Immature natural killer cell (primary cell): ENCODE measurements at regions not wholly inside any gene's neighbourhood (a gene's known extent, or its start where the extent isn't known, plus 50 kb on each side); places are given as distances from the start of the nearest gene placed in this dataset.

ENCODE experiments used
- DNase-seq, 3 donors: peaks; one replicate each; pipeline ENCODE4 v3.0.0; 2022; ENCODE audit warnings: mixed read lengths in 1 of 3
- H3K27ac Mint-ChIP-seq, 6 donors: one replicate each; pipeline ENCODE4 v1.8.0; 2020; ENCODE audit warnings: mixed read lengths in 6 of 6, mild to moderate bottlenecking in 5 of 6, inconsistent platforms in 4 of 6, moderate library complexity in 3 of 6
- H3K27me3 Mint-ChIP-seq, 3 donors: one replicate each; pipeline ENCODE4 v1.8.0; 2020 to 2021; ENCODE audit warnings: low read depth in 3 of 3, mild to moderate bottlenecking in 3 of 3, mixed read lengths in 3 of 3, moderate library complexity in 3 of 3, inconsistent platforms in 1 of 3
- H3K36me3 Mint-ChIP-seq, 3 donors: one replicate each; pipeline ENCODE4 v1.8.0; 2020; ENCODE audit warnings: mixed read lengths in 3 of 3, inconsistent platforms in 2 of 3, mild to moderate bottlenecking in 2 of 3
- H3K4me1 Mint-ChIP-seq, 2 donors: one replicate each; pipeline ENCODE4 v1.8.0; 2020; ENCODE audit warnings: inconsistent platforms in 2 of 2, mild to moderate bottlenecking in 2 of 2, mixed read lengths in 2 of 2, moderate library complexity in 1 of 2
- H3K4me3 Mint-ChIP-seq, 5 donors: one replicate each; pipeline ENCODE4 v1.8.0; 2020; ENCODE audit warnings: mild to moderate bottlenecking in 5 of 5, mixed read lengths in 5 of 5, inconsistent platforms in 3 of 5, moderate library complexity in 3 of 5
- H3K9me3 Mint-ChIP-seq, 6 donors: one replicate each; pipeline ENCODE4 v1.8.0; 2020; ENCODE audit warnings: mild to moderate bottlenecking in 6 of 6, mixed read lengths in 6 of 6, inconsistent platforms in 4 of 6, moderate library complexity in 3 of 6

DNA sequence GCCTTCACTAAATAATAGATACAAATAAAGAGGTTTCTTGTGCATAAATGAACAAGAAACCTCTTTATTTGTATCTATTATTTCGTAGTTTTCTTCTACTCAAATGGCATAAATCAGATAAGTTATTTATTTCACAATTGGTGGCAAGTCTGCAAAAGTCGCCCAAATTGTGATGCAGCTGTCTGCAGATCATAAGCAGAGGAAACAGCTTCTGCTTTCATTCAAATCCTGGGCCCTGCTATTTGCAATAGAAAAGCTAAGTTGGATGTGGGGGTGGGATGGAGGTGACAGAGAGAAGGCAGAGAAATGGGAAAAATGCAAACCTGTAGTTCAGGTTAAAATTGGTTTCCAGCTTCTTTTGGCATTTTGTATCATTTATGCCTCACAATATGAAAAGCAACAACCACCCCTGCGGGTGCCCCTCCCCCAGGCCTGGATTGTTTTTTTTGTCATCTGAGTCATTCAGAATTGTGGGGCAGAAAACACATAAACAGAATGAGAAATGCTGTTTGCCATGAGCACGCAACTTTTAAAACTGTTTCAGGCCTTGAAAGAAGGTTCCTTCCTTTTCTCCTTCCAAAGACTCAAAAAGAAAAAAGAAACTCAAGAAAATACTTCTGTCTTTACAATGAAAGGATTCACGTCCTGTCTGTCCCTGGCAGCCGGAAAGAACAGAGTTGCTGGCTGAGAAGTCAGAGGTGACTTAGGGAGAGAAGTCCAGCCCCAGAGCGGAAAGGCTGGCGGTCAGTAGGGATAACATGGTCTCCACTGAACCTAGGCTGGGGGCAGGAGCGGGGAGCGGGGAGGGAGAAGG, 132.9 kb downstream of the BAMBI start:
- H3K27ac Mint-ChIP-seq, result no peak overlapping the region
- no peaks in the 10 kb centered on the region for H3K4me1 Mint-ChIP-seq
- no peak for DNase-seq
- no peak overlapping the region for H3K4me3 Mint-ChIP-seq
- H3K36me3 Mint-ChIP-seq, result no peaks in the 10 kb centered on the region
- H3K27me3 Mint-ChIP-seq, result peaks cover 7 to 10% (median 8%) of the 10 kb centered on the region in 3 donors
- H3K9me3 Mint-ChIP-seq, result peaks cover 0 to 1% (median 0%) of the 10 kb centered on the region in 6 donors

DNA sequence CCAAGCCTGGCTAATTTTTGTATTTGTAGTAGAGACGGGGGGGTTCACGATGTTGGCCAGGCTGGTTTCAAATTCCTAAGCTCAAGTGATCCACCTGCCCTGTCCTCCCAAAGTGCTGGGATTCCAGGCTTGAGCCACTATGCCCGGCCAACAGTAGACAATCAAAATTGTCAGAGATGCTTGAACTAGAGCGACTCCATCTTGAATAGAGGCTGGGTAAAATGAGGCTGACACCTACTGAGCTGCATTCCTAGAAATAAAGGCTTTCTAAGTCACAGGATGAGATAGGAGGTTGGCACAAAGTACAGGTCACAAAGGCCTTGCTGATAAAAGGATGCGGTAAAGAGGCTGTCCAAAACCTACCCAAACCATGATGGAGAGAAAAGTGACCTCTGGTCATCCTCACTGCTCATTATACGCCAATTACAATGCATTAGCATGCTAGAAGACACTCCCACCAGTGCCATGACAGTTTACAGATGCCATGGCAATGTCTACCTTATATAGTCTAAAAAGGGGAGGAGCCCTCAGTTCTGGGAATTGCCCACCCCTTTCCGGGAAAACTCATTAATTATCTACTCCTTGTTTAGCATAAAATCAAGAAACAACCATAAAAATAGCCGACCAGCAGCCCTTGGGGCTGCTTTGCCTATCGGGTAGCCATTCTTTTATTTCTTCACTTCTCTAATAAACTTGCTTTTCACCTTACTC, 134.5 kb downstream of the BAMBI start:
- Mint-ChIP-seq H3K27me3 (peaks cover 4 to 8% (median 8%) of the 10 kb centered on the region in 3 donors), H3K36me3 (no peaks in the 10 kb centered on the region), H3K27ac (no peak overlapping the region), H3K9me3 (no peaks in the 10 kb centered on the region), H3K4me1 (no peaks in the 10 kb centered on the region), H3K4me3 (no peak overlapping the region)
- DNase-seq, result no peak

DNA sequence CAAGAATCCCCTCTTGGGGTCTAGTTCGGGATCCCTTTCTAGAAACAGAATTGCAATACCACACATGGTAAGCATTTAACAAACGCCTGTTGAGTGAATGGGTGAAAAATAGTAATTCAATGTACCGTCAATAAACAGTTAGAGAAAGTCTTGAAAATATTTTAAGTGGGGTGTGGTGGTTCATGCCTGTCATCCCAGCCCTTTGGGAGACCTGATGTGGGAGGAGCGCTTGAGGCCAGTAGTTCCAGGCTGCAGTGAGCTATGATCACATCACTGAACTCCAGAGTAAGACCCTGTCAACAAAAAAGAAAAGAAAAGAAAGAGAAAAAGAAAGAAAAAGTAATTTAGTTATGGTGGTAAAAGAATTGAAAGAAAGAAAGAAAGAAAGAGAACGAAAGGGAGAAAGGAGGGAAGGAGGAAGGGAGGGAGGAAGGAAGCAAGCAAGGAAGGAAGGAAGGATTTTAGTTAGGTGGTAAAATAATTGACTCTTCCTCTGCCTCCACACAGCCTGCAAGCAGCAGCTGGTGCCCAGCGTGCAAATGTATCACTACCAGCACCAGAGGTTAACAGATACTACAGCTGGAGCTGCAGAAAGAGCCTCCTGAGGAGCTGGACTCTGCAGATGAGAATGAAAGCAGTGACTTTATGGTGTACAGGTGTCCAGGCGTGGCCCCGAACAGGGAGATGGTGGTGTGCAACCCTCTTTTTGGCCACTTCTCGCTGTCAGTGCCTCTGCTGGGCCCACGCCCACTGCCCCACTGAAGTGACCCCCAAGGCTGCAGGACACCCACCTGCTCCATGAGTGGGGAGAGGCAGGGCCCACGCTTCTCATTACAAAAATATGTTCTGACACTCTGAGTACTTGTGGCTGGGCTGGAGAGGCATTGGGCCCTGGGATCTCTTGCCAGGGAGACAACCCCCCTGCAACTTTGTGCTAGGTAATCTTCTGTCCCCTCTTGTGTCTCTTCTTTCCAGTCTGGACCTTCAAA, 135.4 kb downstream of the BAMBI start:
- H3K4me3 Mint-ChIP-seq, result no peak overlapping the region
- DNase-seq, result no peak
- no peaks in the 10 kb centered on the region for H3K4me1 Mint-ChIP-seq
- no peaks in the 10 kb centered on the region for H3K36me3 Mint-ChIP-seq
- no peak overlapping the region for H3K27ac Mint-ChIP-seq
- no peaks in the 10 kb centered on the region for H3K9me3 Mint-ChIP-seq
- peaks cover 0 to 8% (median 5%) of the 10 kb centered on the region in 3 donors for H3K27me3 Mint-ChIP-seq

DNA sequence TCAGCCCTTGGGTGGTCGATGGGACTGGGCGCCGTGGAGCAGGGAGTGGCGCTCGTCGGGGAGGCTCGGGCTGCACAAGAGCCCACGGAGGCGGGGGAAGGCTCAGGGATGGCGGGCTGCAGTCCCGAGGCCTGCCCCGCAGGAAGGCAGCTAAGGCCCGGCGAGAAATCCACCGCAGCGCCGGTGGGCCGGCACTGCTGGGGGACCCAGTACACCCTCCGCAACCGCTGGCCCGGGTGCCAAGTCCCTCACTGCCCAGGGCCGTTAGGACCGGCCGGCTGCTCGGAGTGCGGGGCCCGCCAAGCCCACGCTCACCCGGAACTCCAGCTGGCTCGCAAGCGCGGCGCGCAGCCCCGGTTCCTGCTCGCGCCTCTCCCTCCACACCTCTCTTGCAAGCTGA, 138.4 kb downstream of the BAMBI start:
- Mint-ChIP-seq H3K27ac (no peak overlapping the region), H3K4me3 (no peak overlapping the region)

DNA sequence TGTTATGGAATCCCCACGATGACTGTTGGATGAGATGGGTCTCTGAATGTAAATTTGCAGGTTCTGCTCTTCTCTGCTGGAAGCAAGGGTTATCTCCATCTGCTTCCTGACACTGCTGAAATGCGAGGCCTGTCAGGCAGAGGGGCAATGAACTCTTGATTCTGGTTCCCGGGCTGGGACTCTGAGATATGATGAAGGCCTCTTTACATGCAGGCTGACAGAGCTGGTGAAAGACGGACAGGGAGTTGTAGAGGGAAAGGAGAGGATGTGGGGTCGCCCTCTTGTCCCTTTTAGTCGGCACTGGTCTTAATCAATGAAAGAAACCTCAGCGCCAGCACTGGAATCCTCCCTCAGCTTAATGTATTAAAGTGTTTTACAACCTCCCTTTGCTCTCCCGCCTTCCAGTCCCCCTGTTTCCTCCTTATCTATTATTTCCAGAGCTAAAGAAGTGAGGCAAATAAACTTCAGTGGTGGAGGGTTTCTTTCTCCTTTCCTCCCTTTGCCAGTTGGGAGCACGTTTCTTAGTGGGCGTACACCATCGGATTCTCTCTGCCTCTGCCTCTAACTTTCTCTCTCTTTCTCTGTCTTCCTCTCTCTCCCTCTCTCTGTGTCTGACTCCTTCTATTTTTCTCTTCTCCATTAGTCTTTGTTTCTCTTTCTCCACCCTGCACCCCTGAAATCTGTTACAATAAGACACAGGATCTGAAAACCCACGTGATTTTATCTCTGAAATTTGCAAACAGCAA, 145.6 kb downstream of the BAMBI start:
- H3K27ac Mint-ChIP-seq, result no peak overlapping the region
- H3K9me3 Mint-ChIP-seq, result no peaks in the 10 kb centered on the region
- H3K36me3 Mint-ChIP-seq, result no peaks in the 10 kb centered on the region
- no peak overlapping the region for H3K4me3 Mint-ChIP-seq
- DNase-seq, result no peak
- no peaks in the 10 kb centered on the region for H3K4me1 Mint-ChIP-seq
- H3K27me3 Mint-ChIP-seq, result peaks cover 0 to 10% (median 0%) of the 10 kb centered on the region in 3 donors

More for the DNA sequence above, 138.4 kb downstream of the BAMBI start:
- Mint-ChIP-seq H3K27me3 (peaks cover 2 to 5% (median 4%) of the 10 kb centered on the region in 3 donors), H3K36me3 (no peaks in the 10 kb centered on the region), H3K9me3 (no peaks in the 10 kb centered on the region), H3K4me1 (no peaks in the 10 kb centered on the region)
- DNase-seq, result no peak

DNA sequence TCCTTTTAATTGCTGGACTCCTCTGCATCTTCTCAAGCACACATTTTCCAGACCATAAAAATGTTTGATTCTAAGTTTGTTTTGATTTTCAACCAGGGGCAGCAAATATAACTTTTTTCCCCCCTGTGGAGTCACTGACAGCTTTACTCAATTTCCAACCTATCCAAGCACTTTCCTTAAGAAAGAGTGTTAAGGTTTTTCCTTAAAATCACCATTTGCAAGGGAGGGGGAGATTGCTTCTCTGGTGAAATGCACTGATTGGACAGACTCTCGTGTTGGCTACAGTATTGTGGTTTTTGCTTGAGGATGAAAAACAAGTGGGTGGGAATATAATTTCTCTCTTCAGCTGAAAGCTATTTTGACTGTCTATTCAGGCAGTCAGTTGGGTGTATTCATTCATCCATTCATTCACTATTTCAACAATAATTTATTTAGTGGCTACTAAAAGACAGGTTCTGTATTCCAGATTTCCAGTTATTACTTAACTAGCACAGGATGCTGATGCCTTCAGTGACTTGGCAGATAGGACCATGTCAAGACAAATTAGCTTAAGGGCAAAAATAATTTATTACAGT, 146.3 kb downstream of the BAMBI start:
- Mint-ChIP-seq H3K27me3 (peaks cover 0 to 10% (median 0%) of the 10 kb centered on the region in 3 donors), H3K4me1 (no peaks in the 10 kb centered on the region), H3K9me3 (no peaks in the 10 kb centered on the region), H3K4me3 (no peak overlapping the region), H3K27ac (no peak overlapping the region), H3K36me3 (no peaks in the 10 kb centered on the region)
- DNase-seq, result no peak

DNA sequence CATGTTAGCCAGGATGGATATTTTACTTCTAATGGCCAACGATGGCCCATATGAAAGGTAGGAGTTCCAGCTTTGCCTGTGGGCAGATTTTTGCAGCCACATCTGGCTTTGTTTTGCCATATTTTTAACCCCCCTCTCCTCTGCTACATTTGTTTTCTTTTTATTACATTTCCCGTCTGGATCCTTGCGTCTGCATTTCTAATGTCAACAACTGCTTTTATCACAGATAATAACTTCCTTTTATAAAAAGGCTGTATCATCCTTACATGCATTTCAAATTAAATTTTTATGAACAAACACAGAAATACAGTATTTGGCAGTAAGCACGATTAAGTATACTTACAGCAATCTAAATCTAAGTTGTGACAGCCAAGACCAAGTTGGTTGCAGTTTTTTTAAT, 156.0 kb downstream of the BAMBI start:
- Mint-ChIP-seq H3K36me3 (no peaks in the 10 kb centered on the region), H3K4me3 (no peak overlapping the region), H3K4me1 (no peaks in the 10 kb centered on the region), H3K9me3 (peaks cover 0 to 5% (median 0%) of the 10 kb centered on the region in 6 donors), H3K27me3 (peaks cover 2 to 9% (median 4%) of the 10 kb centered on the region in 3 donors), H3K27ac (no peak overlapping the region)
- no peak for DNase-seq

DNA sequence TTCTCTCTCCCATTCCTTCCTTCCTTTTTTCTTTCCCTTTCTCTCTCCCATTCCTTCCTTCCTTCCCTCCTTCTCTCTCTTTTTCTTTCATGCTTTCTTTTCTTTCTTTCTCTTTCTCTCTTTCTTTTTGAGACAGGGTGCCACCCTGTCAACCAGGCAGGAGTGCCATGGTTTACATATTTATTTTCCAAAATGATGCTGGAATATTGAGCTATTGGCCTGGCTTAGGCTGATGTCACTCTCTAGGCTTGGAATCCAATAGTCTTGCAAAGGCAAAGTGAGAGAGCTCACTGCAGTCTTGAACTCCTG, 159.1 kb downstream of the BAMBI start:
- H3K4me1 Mint-ChIP-seq, result no peaks in the 10 kb centered on the region
- H3K27me3 Mint-ChIP-seq, result peaks cover 2 to 11% (median 4%) of the 10 kb centered on the region in 3 donors
- no peak overlapping the region for H3K27ac Mint-ChIP-seq
- peaks cover 0 to 5% (median 0%) of the 10 kb centered on the region in 6 donors for H3K9me3 Mint-ChIP-seq
- no peak overlapping the region for H3K4me3 Mint-ChIP-seq
- no peak for DNase-seq
- H3K36me3 Mint-ChIP-seq, result no peaks in the 10 kb centered on the region

DNA sequence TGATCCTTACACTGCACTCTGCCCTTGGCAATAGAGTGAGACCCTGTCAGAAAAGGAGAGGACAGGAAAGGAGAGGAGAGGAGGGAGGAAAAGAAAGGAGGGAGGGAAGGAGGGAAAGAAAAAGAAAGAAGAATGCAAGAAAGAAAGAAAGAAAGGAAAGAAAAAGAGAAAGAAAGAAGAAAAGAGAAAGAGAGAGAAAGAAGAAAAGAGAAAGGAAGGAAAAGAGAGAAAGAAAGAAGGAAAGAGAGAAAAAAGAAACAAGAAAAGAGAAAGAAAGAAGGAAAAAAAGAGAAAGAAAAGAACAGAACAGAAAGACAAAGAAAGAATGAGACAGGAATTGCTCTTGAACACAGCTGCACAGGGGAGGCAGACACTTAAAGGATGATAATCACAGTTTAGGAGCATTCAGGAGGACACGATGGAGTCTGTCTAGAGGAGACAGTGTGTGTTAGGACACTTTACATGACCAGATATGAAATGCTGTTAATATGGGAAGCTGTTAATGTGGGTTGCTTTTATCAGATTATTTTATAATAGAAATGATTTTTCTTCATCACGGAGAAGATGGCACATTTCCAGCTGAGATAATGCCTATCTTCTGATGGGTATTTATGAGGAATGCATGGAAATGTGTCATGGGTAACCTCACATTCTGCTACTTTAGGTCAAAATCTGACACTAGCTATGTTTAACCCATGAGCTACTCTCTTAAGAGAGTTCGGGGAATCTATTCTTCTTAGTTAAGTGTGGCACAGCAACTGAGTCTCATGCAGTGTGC, 160.5 kb downstream of the BAMBI start:
- no peak overlapping the region for H3K27ac Mint-ChIP-seq
- H3K27me3 Mint-ChIP-seq, result peaks cover 2 to 10% (median 4%) of the 10 kb centered on the region in 3 donors
- H3K4me1 Mint-ChIP-seq, result no peaks in the 10 kb centered on the region
- no peaks in the 10 kb centered on the region for H3K36me3 Mint-ChIP-seq
- peaks cover 0 to 3% (median 0%) of the 10 kb centered on the region in 6 donors for H3K9me3 Mint-ChIP-seq
- no peak overlapping the region for H3K4me3 Mint-ChIP-seq
- DNase-seq, result no peak

DNA sequence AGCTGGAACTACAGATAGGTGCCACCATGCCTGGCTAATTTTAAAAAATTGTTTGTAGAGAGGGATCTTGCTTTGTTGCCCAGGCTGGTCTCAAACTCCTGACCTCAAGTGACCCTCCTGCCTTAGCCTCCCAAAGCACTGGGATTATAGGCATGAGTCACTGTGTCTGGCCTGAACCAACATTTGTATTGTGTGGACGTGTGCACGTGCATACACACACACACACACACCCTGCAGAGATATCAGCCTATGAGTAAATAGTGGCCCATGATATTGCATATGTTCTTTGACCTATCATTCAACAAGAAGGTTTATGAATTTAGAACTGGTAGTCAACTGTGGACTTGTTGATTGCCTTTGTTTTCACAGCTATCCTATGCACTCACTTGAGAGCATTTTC, 161.6 kb downstream of the BAMBI start:
- Mint-ChIP-seq H3K4me1 (no peaks in the 10 kb centered on the region), H3K36me3 (no peaks in the 10 kb centered on the region), H3K27me3 (peaks cover 2 to 10% (median 4%) of the 10 kb centered on the region in 3 donors), H3K27ac (no peak overlapping the region), H3K4me3 (no peak overlapping the region), H3K9me3 (peaks cover 0 to 3% (median 0%) of the 10 kb centered on the region in 6 donors)
- DNase-seq, result no peak

DNA sequence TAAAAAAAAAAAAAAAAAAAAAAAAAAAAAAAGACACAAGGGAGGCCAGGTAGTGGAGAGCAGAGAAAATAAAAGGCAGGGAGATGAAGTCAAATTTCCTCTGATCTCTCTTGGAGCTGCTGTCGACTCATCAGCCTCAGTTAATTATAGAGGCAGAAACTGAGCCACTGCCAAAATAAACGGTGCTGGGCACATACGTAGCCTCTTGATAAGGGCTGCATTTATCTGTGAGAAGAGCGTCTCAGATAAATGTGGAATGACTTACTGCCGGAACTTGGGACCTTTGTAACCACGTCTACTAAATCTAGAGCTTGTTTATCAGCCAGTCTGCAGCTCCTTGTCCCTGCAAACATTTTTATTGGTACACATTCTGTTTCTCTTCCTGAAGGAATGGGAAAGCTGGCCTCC, 162.3 kb downstream of the BAMBI start:
- no peak overlapping the region for H3K27ac Mint-ChIP-seq
- no peaks in the 10 kb centered on the region for H3K36me3 Mint-ChIP-seq
- H3K4me1 Mint-ChIP-seq, result no peaks in the 10 kb centered on the region
- peaks cover 0 to 3% (median 0%) of the 10 kb centered on the region in 6 donors for H3K9me3 Mint-ChIP-seq
- peaks cover 2 to 10% (median 4%) of the 10 kb centered on the region in 3 donors for H3K27me3 Mint-ChIP-seq
- H3K4me3 Mint-ChIP-seq, result no peak overlapping the region
- no peak for DNase-seq

DNA sequence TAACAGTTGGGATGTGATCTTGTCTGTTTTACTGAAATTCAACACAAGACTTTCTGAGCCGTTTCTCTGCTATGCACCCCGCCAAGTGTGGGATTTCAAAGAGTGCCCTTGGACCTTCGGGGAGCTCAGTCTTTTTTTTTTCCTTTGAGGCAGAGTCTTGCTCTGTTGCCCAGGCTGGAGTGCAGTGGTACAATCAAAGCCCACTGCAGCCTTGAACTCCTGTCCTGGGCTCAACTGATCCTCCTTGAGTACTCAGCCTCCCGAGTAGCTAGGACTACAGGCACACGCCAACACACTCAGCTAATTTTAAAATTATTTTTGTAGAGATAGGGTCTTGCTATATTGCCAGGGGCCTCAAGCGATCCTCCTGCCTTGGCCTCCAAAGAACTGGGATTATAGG, 162.9 kb downstream of the BAMBI start:
- H3K27me3 Mint-ChIP-seq, result peaks cover 2 to 10% (median 4%) of the 10 kb centered on the region in 3 donors
- no peak for DNase-seq
- no peak overlapping the region for H3K27ac Mint-ChIP-seq
- no peak overlapping the region for H3K4me3 Mint-ChIP-seq
- no peaks in the 10 kb centered on the region for H3K36me3 Mint-ChIP-seq
- no peaks in the 10 kb centered on the region for H3K4me1 Mint-ChIP-seq
- peaks cover 0 to 3% (median 0%) of the 10 kb centered on the region in 6 donors for H3K9me3 Mint-ChIP-seq
